IMR-90 (cell line): ENCODE measurements at regions not wholly inside any gene's neighbourhood (a gene's known extent, or its start where the extent isn't known, plus 50 kb on each side); places are given as distances from the start of the nearest gene placed in this dataset.

ENCODE experiments used
- CEBPB ChIP-seq: IDR thresholded peaks from 2 replicates; pipeline ENCODE4 v1.6.1; 2012; ENCODE audit warnings: low read depth, low read length, improper control_type of control experiment
- FOS ChIP-seq: fragments of 150-350 bp; IDR thresholded peaks from 2 replicates; pipeline ENCODE4 v1.6.1; 2016; ENCODE audit warnings: low read depth, low read length
- MAFK ChIP-seq: IDR thresholded peaks from 2 replicates; pipeline ENCODE4 v1.6.1; 2012; ENCODE audit warnings: low read depth, low read length, improper control_type of control experiment
- MAZ ChIP-seq: IDR thresholded peaks from 2 replicates; pipeline ENCODE4 v1.6.1; 2012; ENCODE audit warnings: low read depth, mild to moderate bottlenecking, low read length, improper control_type of control experiment, moderate library complexity, borderline replicate concordance
- MXI1 ChIP-seq: IDR thresholded peaks from 2 replicates; pipeline ENCODE4 v1.6.1; 2012; ENCODE audit warnings: low read depth, mild to moderate bottlenecking, low read length, moderate library complexity, borderline replicate concordance
- POLR2A ChIP-seq: IDR thresholded peaks from 2 replicates; pipeline ENCODE4 v1.6.1; 2012; ENCODE audit warnings: mild to moderate bottlenecking, low read depth, low read length
- RAD21 ChIP-seq: IDR thresholded peaks from 2 replicates; pipeline ENCODE4 v1.6.1; 2012; ENCODE audit warnings: low read length, improper control_type of control experiment
- SMC3 ChIP-seq: fragments of 150-350 bp; IDR thresholded peaks from 2 replicates; pipeline ENCODE4 v1.6.1; 2016; ENCODE audit warnings: low read depth, mild to moderate bottlenecking, antibody characterized with exemption, low read length, moderate library complexity
- USF2 ChIP-seq: fragments of 150-350 bp; IDR thresholded peaks from 2 replicates; pipeline ENCODE4 v1.6.1; 2017; ENCODE audit warnings: mild to moderate bottlenecking, antibody characterized with exemption, low read length, low read depth
- TF ChIP-seq, protein P1 (sequence below): conservative IDR thresholded peaks from 2 replicates; pipeline ENCODE4 v1.5.1; 2012; ENCODE audit warnings: mild to moderate bottlenecking, low read depth, low read length, improper control_type of control experiment

- TF ChIP-seq, protein P1, sequence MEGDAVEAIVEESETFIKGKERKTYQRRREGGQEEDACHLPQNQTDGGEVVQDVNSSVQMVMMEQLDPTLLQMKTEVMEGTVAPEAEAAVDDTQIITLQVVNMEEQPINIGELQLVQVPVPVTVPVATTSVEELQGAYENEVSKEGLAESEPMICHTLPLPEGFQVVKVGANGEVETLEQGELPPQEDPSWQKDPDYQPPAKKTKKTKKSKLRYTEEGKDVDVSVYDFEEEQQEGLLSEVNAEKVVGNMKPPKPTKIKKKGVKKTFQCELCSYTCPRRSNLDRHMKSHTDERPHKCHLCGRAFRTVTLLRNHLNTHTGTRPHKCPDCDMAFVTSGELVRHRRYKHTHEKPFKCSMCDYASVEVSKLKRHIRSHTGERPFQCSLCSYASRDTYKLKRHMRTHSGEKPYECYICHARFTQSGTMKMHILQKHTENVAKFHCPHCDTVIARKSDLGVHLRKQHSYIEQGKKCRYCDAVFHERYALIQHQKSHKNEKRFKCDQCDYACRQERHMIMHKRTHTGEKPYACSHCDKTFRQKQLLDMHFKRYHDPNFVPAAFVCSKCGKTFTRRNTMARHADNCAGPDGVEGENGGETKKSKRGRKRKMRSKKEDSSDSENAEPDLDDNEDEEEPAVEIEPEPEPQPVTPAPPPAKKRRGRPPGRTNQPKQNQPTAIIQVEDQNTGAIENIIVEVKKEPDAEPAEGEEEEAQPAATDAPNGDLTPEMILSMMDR = no peak
- TF ChIP-seq MAZ (no peak), POLR2A (no peak), RAD21 (no peak), SMC3 (no peak), USF2 (no peak), MXI1 (no peak), CEBPB (no peak), FOS (no peak), MAFK (no peak)
Measured at GRCh38 chr18:8894823-8895222, 189.5 kb downstream of the MTCL1 start.
